Middle frontal gyrus (tissue), 1 donor: ENCODE measurements at regions not wholly inside any gene's neighbourhood (a gene's known extent, or its start where the extent isn't known, plus 50 kb on each side); places are given as distances from the start of the nearest gene placed in this dataset.

Experiments used
- DNase-seq: peaks from one replicate; pipeline ENCODE4 v3.0.0-alpha.2; 2015; ENCODE audit warnings: low spot score; ENCODE audit errors: extremely low spot score

DNA sequence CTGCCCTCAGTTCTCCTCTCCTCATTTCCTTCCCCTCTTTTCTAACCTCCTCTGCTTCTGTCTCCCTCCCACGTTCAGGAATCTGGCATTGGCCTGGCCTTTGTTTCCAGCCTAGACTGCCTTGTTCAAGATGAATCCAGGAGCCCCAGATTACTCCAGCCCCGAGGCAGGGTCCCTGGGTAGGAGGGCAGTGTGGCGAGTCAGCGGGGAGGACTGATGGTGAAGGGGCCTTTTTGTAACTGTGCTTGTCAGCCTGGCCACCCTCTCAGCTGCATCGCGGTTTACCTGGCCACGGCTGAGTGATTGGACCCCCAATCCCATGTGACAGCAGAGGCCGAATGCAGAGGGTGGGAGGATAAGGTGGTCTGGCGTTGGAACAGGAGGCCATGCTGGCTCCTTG lies 96.1 kb upstream of the SHH start:
- DNase-seq: no peak

DNA sequence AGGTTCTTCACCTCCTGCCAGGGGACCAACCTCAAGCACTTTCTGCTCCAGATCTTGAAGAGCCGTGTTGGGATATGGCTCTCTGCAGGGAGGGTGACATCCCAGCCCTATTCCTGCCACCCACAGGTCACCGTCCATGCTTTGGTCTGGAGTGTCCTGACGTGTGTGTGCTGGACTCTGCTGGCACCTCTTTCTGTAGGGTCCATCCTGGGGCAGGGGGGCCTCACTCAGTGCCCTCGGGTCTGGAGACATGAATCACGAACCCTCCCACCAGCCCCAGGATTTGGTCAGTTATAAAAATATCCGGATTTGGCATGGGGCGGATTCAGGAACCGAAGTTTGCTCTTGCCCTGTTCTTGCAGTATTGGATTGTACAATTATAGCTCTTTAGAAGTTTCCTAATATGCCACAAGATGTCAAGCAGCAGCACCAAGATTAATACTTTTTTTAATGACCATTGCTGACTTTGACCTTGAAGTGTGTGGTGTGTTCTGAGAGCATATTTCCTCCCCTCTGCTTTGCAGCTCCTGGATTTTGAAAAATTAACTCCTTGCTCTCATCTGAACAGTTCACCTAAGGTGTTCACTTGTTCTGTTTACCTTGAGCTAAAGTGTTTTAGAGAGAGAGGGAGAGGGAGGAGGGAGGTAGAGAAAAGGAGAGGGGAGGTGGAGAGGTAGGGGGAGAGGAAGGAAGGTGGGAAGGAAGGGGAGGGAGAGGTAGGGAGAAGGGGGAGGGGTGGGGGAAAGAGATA lies 95.4 kb upstream of the SHH start:
- DNase-seq: no peak

DNA sequence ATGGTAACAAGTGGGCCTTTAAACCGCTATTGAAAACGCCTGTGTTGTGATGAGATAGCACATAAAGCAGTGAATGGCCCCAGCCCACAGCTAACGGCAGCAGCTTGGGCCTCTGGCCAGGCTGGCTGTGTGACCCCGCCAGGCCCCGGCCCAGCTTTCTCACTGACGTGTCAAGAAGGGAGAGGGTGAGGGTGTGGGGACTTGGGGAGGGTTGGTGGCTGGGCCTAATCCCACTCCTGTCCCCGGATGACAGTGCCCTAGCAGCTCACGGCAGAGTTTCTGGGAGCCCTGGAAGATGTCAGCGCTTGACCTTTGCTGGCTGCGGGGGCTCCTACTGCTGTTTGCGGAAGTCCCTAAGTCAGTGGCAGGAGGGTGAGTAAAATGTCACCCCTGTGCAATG lies 88.9 kb upstream of the SHH start:
- no peak for DNase-seq

DNA sequence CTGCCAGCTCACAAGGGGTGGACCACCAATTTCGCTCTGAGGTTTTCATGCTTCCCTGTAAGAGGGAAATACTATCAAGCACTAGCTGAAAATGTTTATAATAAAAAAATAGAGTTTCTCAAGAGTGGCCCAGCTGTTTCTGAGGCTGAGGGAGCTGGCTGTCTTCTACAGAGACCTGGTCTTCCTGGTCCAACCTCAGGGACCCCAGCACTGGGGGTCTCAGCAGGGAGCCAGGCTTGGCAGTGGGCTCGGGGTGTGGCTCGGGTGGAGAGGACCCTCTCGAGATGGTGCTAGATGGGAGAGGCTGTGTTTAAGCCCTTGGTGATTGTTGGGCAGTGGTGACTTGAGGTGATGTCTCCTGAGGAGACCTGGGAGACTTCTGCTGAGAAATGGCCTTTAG lies 87.3 kb upstream of the SHH start:
- DNase-seq: no peak

DNA sequence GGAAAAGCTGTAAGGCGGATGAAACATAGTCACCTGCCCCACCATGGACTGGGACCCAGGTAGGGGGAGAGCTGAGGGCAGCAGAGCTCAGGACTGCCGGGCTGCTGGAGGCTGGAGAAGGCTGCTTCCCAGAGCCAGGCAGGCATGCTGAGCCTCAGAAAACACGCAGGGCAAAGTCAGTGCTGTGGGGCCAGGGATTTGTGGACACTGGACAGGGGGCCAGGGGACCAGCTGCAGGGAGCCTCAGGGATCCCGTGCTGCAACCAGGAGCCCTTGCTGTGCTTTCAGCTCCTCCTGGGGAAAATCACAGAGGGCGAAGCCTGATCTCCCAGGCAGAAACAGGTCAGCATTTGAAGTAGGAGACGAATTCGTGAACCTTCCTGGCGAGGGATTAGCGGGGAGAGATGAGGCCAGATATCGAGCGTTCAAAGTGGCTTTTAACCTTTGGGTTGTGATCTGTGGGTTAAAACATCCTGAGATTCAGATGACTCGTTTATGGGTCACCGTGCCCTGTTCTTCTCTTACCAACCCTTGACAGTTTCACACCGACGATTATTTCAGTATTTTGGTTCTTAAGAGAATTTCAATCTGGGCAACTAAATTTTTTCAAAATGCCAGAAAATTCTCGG lies 85.6 kb upstream of the SHH start:
- DNase-seq: no peak

DNA sequence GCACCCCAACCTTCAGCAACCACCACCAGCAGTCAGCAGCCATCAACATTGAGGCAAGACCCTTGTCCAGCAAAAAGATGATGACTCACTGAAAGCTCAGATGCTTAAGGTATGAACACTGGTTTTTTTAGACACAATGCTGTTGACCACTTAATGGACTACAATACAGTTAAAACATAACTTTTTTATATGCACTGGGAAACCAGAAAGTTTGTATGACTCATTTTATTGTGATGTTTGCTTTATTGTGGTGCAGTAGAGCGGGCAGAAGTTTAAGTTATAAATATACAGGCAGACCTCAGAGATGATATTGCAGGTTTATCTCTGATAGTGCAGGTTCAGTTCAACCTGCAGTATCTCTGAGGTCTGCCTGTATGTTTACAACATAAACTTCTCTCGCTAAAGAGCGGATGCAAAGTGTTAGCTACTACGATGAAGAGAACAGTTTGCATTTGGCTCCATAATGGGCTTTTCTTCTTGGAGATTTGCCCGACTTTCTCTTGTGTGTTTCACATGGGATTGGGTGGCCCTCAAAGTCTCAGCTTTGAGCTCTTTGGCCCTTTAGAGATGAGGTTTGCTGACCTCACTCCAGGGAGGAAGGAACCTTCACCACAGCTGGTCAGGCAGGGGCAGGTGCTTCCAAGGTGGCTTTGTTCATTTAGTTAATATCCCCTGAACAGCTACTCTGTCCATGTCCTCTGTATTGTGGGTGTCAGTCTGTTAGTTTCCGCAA lies 84.4 kb upstream of the SHH start:
- no peak for DNase-seq

DNA sequence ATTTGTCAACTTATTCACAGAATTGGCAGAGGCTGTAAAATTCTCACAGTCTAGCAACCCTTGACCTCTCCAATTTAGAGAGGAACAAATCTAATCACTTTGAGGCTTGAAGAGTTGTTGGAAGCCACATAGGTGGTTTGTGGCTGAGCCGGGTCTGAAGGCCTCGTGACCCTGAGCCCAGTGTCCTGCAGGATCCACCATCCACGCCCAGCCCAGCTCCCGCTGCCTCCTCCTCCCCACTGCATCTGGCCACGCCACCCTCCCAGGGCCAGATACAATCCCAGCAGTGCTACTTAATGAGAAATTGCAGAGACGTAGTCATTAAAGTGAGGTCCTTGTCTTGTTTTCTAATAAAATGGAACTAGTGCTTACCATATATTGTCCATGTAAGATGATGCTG lies 81.4 kb upstream of the SHH start:
- no peak for DNase-seq

DNA sequence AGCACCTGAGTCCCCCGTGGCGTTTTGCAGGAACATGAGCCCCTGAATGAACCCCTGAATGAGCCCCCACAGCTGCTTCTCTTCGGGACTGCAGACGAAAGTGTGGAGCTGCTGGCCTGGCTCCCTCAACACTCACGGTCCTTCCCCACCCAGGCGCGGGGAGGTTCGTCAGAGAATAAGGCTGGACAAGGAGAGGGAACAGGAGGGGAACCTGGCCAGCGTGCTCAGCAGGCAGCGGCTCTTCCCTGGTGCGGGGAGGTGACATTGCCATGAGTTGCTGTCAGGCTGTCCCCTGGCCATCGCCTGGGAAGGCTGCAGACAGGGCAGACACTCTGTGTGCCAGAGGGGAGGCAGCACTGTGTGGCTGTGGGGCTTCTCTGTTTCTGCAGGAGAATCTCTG lies 80.9 kb upstream of the SHH start:
- DNase-seq: no peak

DNA sequence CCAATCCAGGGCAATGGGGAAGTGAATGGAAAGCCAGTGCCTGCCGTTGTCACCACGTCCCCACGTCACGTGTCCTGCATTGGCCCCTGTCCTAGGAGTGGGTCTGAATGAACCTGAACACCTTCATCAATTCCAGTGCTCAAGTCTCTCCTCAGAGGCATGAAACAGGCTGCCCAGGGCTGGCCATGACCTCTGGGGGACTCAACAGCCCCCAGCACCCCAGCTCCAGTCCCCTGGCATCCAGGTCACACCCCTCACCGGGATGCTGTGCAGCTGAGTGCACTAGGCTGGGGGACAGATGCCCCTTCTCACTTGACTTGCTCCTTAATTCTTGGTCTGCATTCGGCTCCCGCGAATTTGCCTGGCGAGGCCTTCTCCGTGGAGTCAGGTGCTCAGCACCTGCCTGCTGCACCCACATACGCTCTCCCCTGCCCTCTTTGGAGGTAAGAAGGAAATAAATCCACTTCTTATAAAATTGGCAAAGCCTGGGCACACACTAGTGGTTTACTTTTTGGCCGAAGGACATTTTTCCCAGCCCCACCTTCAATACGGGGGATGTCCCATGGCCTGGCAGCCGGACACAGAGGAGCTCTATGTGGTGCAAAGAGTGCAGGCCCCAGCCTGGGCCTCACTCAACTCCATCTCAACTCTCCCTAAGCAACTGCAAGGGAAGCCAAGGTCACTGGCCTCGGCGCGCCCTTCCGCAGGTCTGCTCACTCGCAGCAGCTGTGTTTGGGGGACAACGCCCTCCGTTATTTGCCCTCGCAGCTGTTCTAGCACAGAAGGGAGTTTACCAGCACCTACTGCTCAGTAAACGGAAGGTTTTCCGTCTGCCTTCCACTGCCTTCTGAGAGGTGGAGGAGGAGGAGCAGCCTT lies 77.6 kb upstream of the SHH start:
- DNase-seq: no peak

DNA sequence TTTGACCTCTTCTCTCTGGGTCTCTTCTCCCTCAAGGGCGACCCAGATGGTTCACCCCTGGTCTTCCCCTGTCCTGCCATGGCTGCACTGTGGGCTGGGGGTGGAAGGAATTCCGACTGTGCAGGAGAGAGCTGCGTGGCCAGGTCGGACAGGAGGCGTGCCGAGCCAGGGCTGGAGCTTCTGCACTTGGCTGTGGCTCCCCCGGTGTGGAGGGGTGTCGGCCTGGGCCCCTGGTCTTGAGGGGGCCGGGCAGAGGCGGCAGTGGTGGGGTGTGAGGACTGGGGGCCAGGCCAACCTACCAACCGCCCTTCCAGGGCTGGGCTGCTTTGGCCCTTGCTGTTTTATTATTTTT lies 74.9 kb upstream of the SHH start:
- DNase-seq: no peak

DNA sequence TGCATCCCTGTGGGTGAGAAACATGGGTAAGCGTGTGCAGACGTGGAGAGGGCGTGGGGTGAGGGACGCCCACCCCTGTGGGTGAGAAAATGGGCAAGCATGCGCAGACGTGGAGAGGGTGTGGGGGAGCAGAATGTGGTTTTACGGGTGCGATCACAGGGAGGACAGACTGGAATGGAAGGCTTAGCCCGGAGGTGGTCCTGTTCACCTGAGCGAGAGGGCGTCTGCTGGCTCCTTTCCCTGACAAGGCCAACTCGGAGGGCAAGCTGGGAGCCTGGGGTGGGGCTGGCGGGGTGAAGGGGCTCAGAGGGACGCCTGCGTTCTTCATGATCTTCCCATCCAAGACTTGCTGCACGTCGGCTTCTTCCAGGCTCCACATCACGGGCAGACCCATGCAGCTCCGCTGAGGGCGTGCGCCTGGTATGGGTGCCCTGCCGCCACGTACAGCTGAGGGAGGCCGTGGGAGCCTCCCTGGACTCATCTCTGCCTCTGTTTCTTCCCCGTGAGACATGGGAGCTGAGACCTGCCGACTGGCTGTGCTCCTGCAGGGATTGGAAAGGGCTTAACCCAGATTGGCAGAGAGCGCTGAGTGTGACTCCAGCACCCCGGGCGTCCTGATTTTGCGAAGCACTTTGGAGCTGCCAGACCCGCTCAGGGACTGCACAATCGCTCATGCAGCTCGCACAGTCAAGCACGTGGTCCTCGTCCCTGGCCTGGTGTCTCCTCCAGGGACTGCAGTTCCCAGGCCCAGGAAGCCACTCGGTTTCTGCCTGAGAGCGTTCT lies 74.3 kb upstream of the SHH start:
- no peak for DNase-seq

DNA sequence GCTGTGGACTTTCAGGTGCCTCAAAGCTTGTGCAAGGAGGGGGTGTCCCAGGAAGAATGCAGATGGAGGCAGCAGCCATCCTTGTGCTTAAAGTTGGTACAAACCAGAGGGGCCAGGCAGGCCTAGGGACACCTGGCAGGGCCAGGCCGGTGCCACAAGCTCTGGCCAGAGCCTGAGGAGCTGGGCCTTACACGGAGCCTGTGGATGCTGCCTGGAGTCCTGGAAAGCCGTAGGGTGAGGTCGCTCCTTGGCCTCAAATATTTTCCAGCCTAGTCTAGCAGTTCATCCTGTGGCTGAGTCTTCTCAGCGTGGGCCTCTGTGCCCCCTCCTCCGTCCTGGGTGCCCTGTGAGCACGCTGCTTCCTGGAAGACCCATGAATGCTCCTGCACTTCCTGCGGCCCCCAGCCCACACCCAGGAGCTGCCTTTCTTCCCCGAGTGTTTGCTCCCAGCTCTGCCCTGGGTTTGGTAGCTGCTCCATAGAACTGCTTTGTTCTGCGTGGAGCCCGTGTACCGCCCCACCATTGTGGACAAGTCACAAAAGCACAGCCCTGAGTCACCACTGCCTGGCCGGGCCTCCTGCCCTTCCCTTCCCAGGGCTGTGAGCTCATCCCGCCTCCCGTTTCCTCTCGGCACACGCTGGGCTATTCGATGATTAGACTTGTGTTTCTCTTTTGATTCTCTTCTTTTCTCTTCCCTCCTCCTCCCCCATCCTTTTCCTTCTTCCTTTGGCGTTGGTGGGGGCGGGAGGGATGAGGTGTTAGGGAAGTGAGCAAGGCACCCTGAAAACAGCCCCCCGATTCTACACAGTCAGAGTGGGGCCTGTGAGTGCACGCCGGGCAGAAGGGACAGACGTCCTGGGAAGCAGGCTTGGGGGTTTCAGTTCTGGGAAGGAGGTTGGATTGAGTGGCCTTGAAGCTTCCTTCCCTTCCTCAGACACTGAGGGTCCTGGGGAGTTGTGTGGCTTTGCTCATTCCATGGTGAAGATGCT lies 73.2 kb upstream of the SHH start:
- no peak for DNase-seq

DNA sequence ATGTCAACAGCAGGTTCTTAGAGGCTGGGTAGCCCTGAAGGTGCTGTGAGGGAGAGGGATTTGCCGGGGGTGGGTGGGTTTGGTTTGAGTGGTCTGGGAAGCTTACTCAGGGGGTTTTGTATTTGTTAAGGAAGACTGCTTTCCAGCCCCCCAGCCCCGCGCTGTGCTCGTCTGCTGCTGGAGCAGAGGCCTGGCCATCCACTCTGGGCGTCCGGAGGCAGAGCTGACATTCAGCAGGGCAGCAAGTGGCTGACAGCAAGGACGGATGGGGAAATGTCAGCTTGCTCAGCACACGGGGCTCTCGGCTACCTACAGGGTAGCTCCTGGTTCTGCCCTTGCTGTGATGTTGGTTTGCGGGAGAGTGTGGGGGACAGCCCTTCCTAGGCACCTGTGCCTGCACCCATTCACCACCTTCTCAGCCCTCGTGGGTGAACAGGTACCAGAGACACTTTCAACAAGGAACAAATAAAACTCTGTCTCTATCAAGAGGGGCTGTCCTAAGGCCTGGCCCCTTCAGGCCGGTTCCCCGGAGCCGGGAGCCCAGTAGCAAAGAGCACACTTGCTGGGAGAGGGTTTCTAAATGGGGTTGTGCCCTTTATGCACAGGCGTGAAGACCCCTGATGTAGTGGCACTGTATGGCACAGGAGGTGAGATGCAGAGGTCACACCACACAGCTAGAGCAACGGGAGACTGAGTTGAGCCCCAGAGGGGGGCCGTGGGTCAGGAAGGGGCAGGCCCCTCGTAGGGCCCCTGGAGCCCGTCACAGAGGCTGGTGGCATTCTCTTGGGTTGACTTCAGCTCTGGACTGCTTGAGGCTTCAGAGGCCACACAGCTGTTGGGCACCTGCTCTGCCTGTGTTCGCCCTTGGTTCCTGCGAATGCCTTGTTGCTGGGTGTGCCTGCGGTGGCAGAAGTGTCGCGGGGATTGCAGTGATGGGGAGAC lies 72.2 kb upstream of the SHH start:
- DNase-seq: no peak

DNA sequence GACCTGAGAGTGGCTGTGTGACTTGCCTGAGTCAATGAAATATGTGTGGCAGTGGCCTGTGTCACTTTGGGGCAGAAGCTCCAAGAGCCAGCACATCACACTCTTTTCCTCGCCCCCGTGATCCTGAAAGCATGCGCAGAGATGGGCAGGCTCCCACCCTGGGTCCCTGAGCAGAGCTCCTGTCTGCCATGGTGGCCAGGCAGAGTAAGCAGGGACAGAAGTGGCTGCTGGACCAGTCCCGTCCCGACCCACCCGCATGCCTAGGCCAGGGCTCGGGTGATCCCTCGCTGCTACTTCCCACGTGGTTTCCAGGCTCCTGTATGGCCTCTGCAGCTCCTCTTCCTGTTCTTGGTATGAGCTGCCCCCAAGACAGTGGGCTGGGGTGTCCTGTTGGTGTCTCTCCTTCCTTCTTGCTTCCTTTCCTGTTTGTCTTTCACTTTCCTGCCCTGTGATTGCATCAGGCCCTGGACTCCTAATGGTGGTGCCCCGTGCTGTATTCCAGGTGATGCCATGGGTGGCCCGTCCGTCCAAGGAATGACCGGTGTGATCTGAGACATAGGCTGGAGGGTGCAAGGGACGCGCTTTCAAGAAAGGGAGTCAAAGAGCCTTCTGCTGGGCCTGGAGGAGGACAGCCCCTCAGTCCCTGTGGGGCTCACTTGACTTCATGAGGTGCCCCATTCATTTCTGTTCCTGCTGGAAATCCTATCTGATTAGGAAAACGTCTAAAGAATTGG lies 71.4 kb upstream of the SHH start:
- no peak for DNase-seq

DNA sequence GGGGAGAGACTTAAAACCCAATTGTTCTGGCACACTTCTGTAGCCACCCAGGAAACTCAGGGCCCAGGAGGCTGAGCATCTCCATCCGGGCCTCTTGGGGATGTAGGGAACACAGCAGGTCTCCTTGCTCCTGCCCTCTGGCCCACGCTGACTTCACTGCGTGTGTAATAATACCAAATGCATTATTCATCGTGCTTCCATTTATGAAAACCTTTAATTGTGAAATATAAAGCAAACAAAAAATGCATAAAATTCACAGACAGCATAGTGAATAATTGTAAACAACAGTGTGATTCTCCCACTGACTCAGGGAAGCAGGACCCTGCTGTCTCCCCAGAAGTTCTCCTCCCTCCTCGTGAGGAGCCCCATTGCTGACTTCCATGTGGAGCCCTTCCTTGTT lies 70.3 kb upstream of the SHH start:
- DNase-seq: no peak

DNA sequence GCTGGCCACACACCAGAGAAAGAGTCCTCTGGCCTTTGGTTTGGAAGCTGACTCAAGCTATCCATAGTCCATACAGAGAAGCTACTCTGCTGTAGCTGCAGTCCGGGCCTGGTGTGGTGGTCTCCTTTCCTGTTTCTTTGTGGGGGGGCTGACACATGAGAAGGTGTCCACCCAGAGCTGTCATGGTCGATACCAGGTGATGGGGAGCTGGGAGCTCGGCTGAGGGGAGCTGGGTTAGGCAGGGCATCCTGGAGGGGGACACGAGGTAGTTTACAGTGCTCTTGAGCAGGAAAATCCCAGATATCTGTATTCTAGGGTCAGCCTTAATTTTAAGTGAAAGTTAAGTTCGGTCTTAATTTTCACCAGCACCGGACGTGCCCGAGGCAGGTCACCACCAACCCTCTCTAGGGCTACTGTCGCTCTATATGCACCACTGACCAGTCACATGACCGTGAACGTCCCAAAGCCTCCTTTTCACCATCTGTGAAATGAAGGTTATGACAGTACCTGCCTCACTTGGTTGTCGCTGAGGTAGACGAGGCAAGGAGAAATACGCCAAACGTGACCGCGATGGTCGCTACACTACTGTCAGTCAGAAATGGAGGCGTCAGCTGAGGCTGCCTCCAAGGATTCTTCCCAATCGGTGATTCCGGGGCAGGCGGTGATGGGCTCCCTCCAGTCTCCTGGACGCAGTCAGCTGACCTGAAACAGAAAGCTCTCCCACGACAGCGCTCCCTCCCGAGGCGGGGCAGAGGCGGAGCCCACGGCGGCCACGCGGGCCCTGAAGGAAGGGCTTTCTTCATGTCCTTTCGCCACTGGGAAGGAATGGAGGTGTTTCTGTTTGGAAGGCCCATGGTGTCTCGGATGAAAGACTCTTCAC lies 69.4 kb upstream of the SHH start:
- DNase-seq: no peak

DNA sequence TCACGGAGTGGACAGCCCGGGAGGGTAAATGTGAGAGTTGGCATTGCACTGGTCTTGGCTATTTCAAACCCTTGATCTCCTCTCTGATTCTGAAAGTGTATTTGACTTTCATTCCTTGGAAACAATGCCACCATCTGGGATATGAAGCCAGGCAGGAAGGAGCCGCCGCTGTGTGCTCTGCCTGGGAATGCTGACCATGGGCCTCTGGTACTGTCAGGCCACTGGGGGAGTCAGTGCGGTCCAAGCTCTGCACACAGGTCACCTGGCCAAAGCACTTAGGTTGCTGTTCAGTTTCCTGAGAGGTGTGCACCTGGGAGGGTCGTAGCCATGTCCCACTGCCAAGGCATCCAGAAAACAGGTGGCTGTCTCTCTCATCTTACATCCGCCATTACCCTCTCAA lies 68.5 kb upstream of the SHH start:
- DNase-seq: no peak
